ENCODE measurements at regions not wholly inside any gene's neighbourhood (a gene's known extent, or its start where the extent isn't known, plus 50 kb on each side); places are given as distances from the start of the nearest gene placed in this dataset.

GRCh38 chr5:70585996-70586395 is 170.8 kb downstream of the GTF2H2C_2 start:
- DNase-seq: peak in 4 of 5 donors; percentile 0 to 31 (median 19)
